ENCODE measurements at regions not wholly inside any gene's neighbourhood (a gene's known extent, or its start where the extent isn't known, plus 50 kb on each side); places are given as distances from the start of the nearest gene placed in this dataset.

GRCh38 chr9:99557816-99558215, 263.9 kb upstream of the NR4A3 start:
- Histone ChIP-seq H2AFZ (ENCODE audit: low read length) (no peak overlapping the region), H4K8ac (ENCODE audit: extremely low read depth, insufficient read depth, low read length) (no peak overlapping the region), H2BK15ac (ENCODE audit: low read length) (no peak overlapping the region), H4K91ac (replicated peaks; ENCODE audit: insufficient read length, low read length) (no peak overlapping the region), H3K18ac (ENCODE audit: extremely low read depth, low read length) (no peak overlapping the region), H2BK12ac (ENCODE audit: low read depth, low read length) (no peak overlapping the region), H3K79me2 (ENCODE audit: control insufficient read depth in 1 of 2, insufficient read depth in 2 of 2, low read length in 2 of 2) (no peaks in the 10 kb centered on the region), H3K56ac (replicated peaks; ENCODE audit: insufficient read length, low read depth, low read length) (no peak overlapping the region), H2BK20ac (ENCODE audit: low read length) (no peak overlapping the region), H3K4me3 (ENCODE audit: extremely low read depth in 1 of 4, insufficient read depth in 2 of 4, low read depth in 3 of 4, low read length in 4 of 4) (no peak overlapping the region), H2BK120ac (replicated peaks; ENCODE audit: low read depth, low read length) (no peak overlapping the region), H3K4ac (replicated peaks; ENCODE audit: insufficient read length, low read depth, low read length) (no peak overlapping the region), H4K20me1 (replicated peaks in 1 of 2; ENCODE audit: control insufficient read depth in 1 of 2, insufficient read depth in 2 of 2, low read length in 2 of 2) (no peaks in the 10 kb centered on the region), H3K27me3 (replicated peaks in 1 of 4; ENCODE audit: control insufficient read depth in 3 of 4, extremely low read depth in 1 of 4, insufficient read depth in 3 of 4, low read length in 3 of 4) (no peaks in the 10 kb centered on the region), H3K14ac (ENCODE audit: insufficient read length) (no peak overlapping the region), H3K4me1 (replicated peaks in 1 of 4; ENCODE audit: control insufficient read depth in 3 of 4, insufficient read depth in 4 of 4, low read length in 3 of 4) (no peaks in the 10 kb centered on the region), H3K23me2 (ENCODE audit: low read depth, low read length) (no peaks in the 10 kb centered on the region), H3K9me3 (ENCODE audit: insufficient read depth in 2 of 2, low read depth in 1 of 2, low read length in 1 of 2) (no peaks in the 10 kb centered on the region), H3K4me2 (ENCODE audit: insufficient read depth in 1 of 2, low read depth in 2 of 2, low read length in 2 of 2) (no peak overlapping the region), H3K36me3 (ENCODE audit: control insufficient read depth in 2 of 4, insufficient read depth in 4 of 4, low read length in 3 of 4) (no peaks in the 10 kb centered on the region), H3K23ac (ENCODE audit: insufficient read length) (no peak overlapping the region), H4K5ac (ENCODE audit: insufficient read length, low read depth, low read length) (no peak overlapping the region), H2BK5ac (ENCODE audit: low read depth, low read length) (no peak overlapping the region), H3K79me1 (ENCODE audit: low read depth, low read length) (no peaks in the 10 kb centered on the region), H3K27ac (ENCODE audit: low read depth, low read length) (no peak overlapping the region), H3K9ac (replicated peaks in 1 of 4; ENCODE audit: extremely low read depth in 1 of 4, low read depth in 3 of 4, low read length in 3 of 4) (no peak overlapping the region), H2AK5ac (ENCODE audit: low read depth, low read length) (no peak overlapping the region)
- CTCF ChIA-PET (ENCODE audit: partially characterized antibody), result interaction anchor here (1.8 kb wide), 1 partner anchor 22 kb away, joined by 4 read pairs; no protein-coding TSS in a partner anchor
- 90% methylated on average over 2 of the region's 2 CpGs; no CpG with 5 or more reads in 1 of the 2 experiments for WGBS, 2 experiments (ENCODE audit: extremely low coverage in 1 of 2, insufficient coverage in 1 of 2, insufficient read length in 1 of 2, insufficient replicate concordance in 2 of 2, low coverage in 1 of 2, low lambda C conversion rate in 2 of 2, missing lambda C conversion rate in 1 of 2)
- DNase-seq (ENCODE audit: low read depth in 1 of 2, low spot score in 2 of 2) (no peak), FAIRE-seq (no peak)
- no peak for TF ChIP-seq TAF1 (IDR thresholded peaks at IDR 0.05; ENCODE audit: low read depth, low read length)
- TF ChIP-seq KDM1A (IDR thresholded peaks at IDR 0.05; ENCODE audit: borderline replicate concordance, low read length), result no peak
- no peak for TF ChIP-seq SP1 (IDR thresholded peaks at IDR 0.05; ENCODE audit: low read depth, low read length)
- TF ChIP-seq RBBP5 (IDR thresholded peaks at IDR 0.05; ENCODE audit: borderline replicate concordance, low read depth, low read length), result no peak
- TF ChIP-seq CBX8 (IDR thresholded peaks at IDR 0.05; ENCODE audit: borderline replicate concordance, low read depth, low read length), result no peak
- TF ChIP-seq ATF2 (IDR thresholded peaks at IDR 0.05; ENCODE audit: low read length), result no peak
- no peak for TF ChIP-seq BCL11A (IDR thresholded peaks at IDR 0.05; ENCODE audit: low read depth in 2 of 2, low read length in 2 of 2)
- no peak for TF ChIP-seq BRCA1 (IDR thresholded peaks at IDR 0.05; ENCODE audit: low read depth, low read length)
- no peak for TF ChIP-seq EP300 (IDR thresholded peaks at IDR 0.05; ENCODE audit: borderline replicate concordance in 1 of 2, low read depth in 2 of 2, low read length in 2 of 2)
- POLR2A ChIA-PET (ENCODE audit: partially characterized antibody), result no interaction called here
